ENCODE measurements at regions not wholly inside any gene's neighbourhood (a gene's known extent, or its start where the extent isn't known, plus 50 kb on each side); places are given as distances from the start of the nearest gene placed in this dataset.

- no peak for DNase-seq
- no peaks in the 10 kb centered on the region for H3K9me3 ChIP-seq
- no peak overlapping the region for H3K27ac ChIP-seq
- no peaks in the 10 kb centered on the region for H3K27me3 ChIP-seq
- no peak overlapping the region for H3K4me3 ChIP-seq
- WGBS, 3 donors, result 34 to 58% (median 54%) methylated on average over 3 of the region's 3 CpGs
- H3K4me1 ChIP-seq (ENCODE audit: insufficient read depth), result peaks cover 1% of the 10 kb centered on the region
- TF ChIP-seq CTCF (IDR thresholded peaks at IDR 0.05) (no peak), POLR2A (IDR thresholded peaks at IDR 0.05) (no peak), EP300 (IDR thresholded peaks at IDR 0.05) (no peak)
- intact Hi-C loops (cut with DNase I), result no loop called here
- H3K36me3 ChIP-seq, result no peaks in the 10 kb centered on the region
Measured at GRCh38 chr2:121094101-121094500, 190.9 kb downstream of the TFCP2L1 start.

- TF ChIP-seq POLR2A (IDR thresholded peaks at IDR 0.05) (no peak), EP300 (IDR thresholded peaks at IDR 0.05) (no peak), CTCF (IDR thresholded peaks at IDR 0.05) (no peak)
- Histone ChIP-seq H3K36me3 (no peaks in the 10 kb centered on the region), H3K27ac (no peak overlapping the region), H3K4me1 (ENCODE audit: insufficient read depth) (no peaks in the 10 kb centered on the region), H3K9me3 (no peaks in the 10 kb centered on the region), H3K27me3 (no peaks in the 10 kb centered on the region), H3K4me3 (no peak overlapping the region)
- intact Hi-C loops (cut with DNase I), result no loop called here
- DNase-seq, result no peak
- 71 to 82% (median 77%) methylated on average over 3 of the region's 3 CpGs for WGBS, 3 donors
Measured at GRCh38 chr2:121094845-121095244, 190.2 kb downstream of the TFCP2L1 start.

- no peak for TF ChIP-seq POLR2A (IDR thresholded peaks at IDR 0.05)
- TF ChIP-seq EP300 (IDR thresholded peaks at IDR 0.05), result no peak
- no peak for TF ChIP-seq CTCF (IDR thresholded peaks at IDR 0.05)
- Histone ChIP-seq H3K27me3 (no peaks in the 10 kb centered on the region), H3K4me3 (no peak overlapping the region), H3K36me3 (no peaks in the 10 kb centered on the region), H3K9me3 (no peaks in the 10 kb centered on the region), H3K27ac (no peak overlapping the region), H3K4me1 (ENCODE audit: insufficient read depth) (no peaks in the 10 kb centered on the region)
- intact Hi-C loops (cut with DNase I), result no loop called here
- WGBS, 3 donors, result 22 to 36% (median 22%) methylated on average over 19 of the region's 19 CpGs
- peak in 1 of 5 donors; percentile 59 for DNase-seq
Measured at GRCh38 chr2:121095257-121096080, 189.5 kb downstream of the TFCP2L1 start.

- Histone ChIP-seq H3K9me3 (no peaks in the 10 kb centered on the region), H3K27ac (no peak overlapping the region), H3K4me1 (ENCODE audit: insufficient read depth) (no peaks in the 10 kb centered on the region), H3K27me3 (no peaks in the 10 kb centered on the region), H3K4me3 (no peak overlapping the region), H3K36me3 (no peaks in the 10 kb centered on the region)
- intact Hi-C loops (cut with DNase I), result no loop called here
- WGBS, 3 donors, result 69 to 73% (median 72%) methylated on average over 5 of the region's 5 CpGs
- TF ChIP-seq POLR2A (IDR thresholded peaks at IDR 0.05) (no peak), CTCF (IDR thresholded peaks at IDR 0.05) (no peak), EP300 (IDR thresholded peaks at IDR 0.05) (no peak)
- DNase-seq, result no peak
Measured at GRCh38 chr2:121096611-121097010, 188.4 kb downstream of the TFCP2L1 start.

Measured in ovary (tissue), 7 donors.